Thoracic aorta (tissue), 2 donors: ENCODE measurements at regions not wholly inside any gene's neighbourhood (a gene's known extent, or its start where the extent isn't known, plus 50 kb on each side); places are given as distances from the start of the nearest gene placed in this dataset.
"Not testable (repeated sequence)": the region's sequence is repeated elsewhere in the genome, so short reads cannot be mapped to it uniquely, and the experiment has no call there.

ENCODE experiments used
- ATAC-seq: fragments of 150-250 bp; one replicate; pipeline ENCODE4 v1.8.0; 2017; ENCODE audit warnings: low read depth; ENCODE audit not compliant: insufficient number of reproducible peaks, low FRiP score
- DNase-seq: peaks from one replicate; pipeline ENCODE4 v3.0.0-alpha.2; 2020; ENCODE audit warnings: low spot score
- H3K27ac ChIP-seq, 2 donors: fragments of 200-600 bp; sonication (generic); 1 replicate in 1 of 2; 2 replicates in 1 of 2; pipeline ENCODE4 v1.5.1; 2016; ENCODE audit warnings: mild to moderate bottlenecking in 2 of 2, moderate library complexity in 2 of 2
- H3K27me3 ChIP-seq: fragments of 200-600 bp; sonication (generic); replicated peaks from 2 replicates; pipeline ENCODE4 v1.6.0; 2016; ENCODE audit warnings: mild to moderate bottlenecking; ENCODE audit not compliant: insufficient read depth
- H3K36me3 ChIP-seq: fragments of 200-600 bp; sonication (generic); one replicate; pipeline ENCODE4 v1.5.1; 2016
- H3K4me1 ChIP-seq, 2 donors: fragments of 200-600 bp; sonication (generic); 1 replicate in 1 of 2; 2 replicates in 1 of 2; pipeline versions ENCODE4 v1.5.1 to v1.6.0; 2016; ENCODE audit warnings: low read depth in 2 of 2, mild to moderate bottlenecking in 1 of 2; ENCODE audit not compliant: control insufficient read depth in 1 of 2
- H3K4me3 ChIP-seq: fragments of 200-600 bp; sonication (generic); 2 replicates; pipeline ENCODE4 v1.5.1; 2016; ENCODE audit warnings: mild to moderate bottlenecking
- H3K9me3 ChIP-seq: fragments of 200-600 bp; sonication (generic); 2 replicates; pipeline ENCODE4 v1.5.1; 2016
- TF ChIP-seq, protein P1 (sequence below): fragments of 200-600 bp; sonication (generic); IDR thresholded peaks from one replicate; pipeline ENCODE4 v1.5.1; 2019; ENCODE audit warnings: antibody characterized with exemption

DNA sequence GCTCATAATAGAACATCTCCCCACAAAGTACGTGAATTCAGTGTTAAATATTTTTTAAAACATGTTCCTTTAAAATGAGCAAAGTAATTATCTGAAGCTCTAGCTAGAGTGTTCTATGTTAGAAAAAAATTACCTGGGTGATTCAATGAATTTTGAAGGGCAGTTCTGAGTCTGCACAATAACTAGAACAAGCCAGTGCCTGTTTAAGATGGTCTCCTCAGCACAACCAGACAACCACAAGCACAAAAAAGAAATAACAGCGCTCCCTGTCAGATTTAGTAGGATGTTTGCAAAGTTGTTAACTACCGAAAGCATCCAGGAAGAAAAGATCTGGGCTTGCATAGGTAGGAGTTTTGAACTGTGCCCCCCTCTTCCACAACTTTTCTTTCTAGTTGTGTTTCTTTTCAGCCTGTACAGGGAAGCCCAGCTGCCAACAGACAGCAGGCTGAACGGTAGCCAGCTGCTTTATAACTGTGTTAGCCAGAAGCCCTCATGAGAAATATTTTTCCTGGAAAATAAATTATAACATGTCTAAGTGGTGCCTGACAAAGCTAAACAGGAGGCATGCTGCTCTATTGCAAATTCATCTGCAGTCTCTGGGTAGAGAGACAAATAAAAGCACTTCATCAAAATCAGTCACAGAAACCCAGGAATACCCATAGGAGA, 1026.9 kb downstream of the MAT2B start:
- Histone ChIP-seq H3K27me3 (no peaks in the 10 kb centered on the region), H3K27ac (no peak overlapping the region), H3K4me3 (no peak overlapping the region), H3K36me3 (no peaks in the 10 kb centered on the region), H3K4me1 (no peaks in the 10 kb centered on the region), H3K9me3 (no peaks in the 10 kb centered on the region)
- TF ChIP-seq, protein P1, sequence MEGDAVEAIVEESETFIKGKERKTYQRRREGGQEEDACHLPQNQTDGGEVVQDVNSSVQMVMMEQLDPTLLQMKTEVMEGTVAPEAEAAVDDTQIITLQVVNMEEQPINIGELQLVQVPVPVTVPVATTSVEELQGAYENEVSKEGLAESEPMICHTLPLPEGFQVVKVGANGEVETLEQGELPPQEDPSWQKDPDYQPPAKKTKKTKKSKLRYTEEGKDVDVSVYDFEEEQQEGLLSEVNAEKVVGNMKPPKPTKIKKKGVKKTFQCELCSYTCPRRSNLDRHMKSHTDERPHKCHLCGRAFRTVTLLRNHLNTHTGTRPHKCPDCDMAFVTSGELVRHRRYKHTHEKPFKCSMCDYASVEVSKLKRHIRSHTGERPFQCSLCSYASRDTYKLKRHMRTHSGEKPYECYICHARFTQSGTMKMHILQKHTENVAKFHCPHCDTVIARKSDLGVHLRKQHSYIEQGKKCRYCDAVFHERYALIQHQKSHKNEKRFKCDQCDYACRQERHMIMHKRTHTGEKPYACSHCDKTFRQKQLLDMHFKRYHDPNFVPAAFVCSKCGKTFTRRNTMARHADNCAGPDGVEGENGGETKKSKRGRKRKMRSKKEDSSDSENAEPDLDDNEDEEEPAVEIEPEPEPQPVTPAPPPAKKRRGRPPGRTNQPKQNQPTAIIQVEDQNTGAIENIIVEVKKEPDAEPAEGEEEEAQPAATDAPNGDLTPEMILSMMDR: no peak
- DNase-seq: no peak
- no peak for ATAC-seq

GRCh38 chr5:164533426-164533825, 1028.0 kb downstream of the MAT2B start:
- not testable (repeated sequence) for H3K27me3 ChIP-seq, H3K4me1 ChIP-seq, H3K36me3 ChIP-seq, H3K9me3 ChIP-seq, DNase-seq, H3K4me3 ChIP-seq, ATAC-seq, H3K27ac ChIP-seq

- H3K36me3 ChIP-seq: no peaks in the 10 kb centered on the region
- H3K27me3 ChIP-seq: no peaks in the 10 kb centered on the region
- no peaks in the 10 kb centered on the region for H3K9me3 ChIP-seq
- DNase-seq (no peak), ATAC-seq (no peak)
- H3K4me1 ChIP-seq: no peaks in the 10 kb centered on the region
- TF ChIP-seq, protein P1: no peak
- H3K27ac ChIP-seq: no peak overlapping the region
- H3K4me3 ChIP-seq: no peak overlapping the region
Observed at GRCh38 chr5:164540174-164540573, 1034.8 kb downstream of the MAT2B start.

GRCh38 chr5:164545507-164545906, 1040.1 kb downstream of the MAT2B start:
- no peaks in the 10 kb centered on the region for H3K27me3 ChIP-seq
- no peak overlapping the region for H3K4me3 ChIP-seq
- DNase-seq: no peak
- no peaks in the 10 kb centered on the region for H3K4me1 ChIP-seq
- no peaks in the 10 kb centered on the region for H3K9me3 ChIP-seq
- TF ChIP-seq, protein P1: no peak
- no peak overlapping the region for H3K27ac ChIP-seq
- no peak for ATAC-seq
- H3K36me3 ChIP-seq: no peaks in the 10 kb centered on the region

DNA sequence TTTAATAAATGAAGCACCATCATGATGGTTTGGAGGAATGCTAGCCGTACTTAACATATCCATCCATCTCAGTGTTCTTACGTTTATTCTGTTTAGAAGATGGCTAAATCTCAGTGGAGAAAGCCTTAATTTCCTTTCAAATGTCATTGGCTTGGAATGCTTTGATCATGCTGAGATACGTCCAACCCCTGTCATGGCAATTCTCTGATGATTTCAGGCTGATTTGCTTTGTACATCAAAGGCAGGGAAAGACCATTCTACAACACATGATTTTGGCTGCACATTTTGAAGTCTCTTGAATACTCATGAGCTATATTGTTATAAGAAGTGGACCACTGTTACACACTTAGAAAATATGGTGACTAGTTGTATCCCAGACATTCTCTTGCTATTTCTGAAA, 1048.4 kb downstream of the MAT2B start:
- DNase-seq (no peak), ATAC-seq (no peak)
- no peaks in the 10 kb centered on the region for H3K36me3 ChIP-seq
- TF ChIP-seq, protein P1: no peak
- H3K27me3 ChIP-seq: no peaks in the 10 kb centered on the region
- H3K9me3 ChIP-seq: no peaks in the 10 kb centered on the region
- no peaks in the 10 kb centered on the region for H3K4me1 ChIP-seq
- H3K27ac ChIP-seq: no peak overlapping the region
- H3K4me3 ChIP-seq: no peak overlapping the region

- TF ChIP-seq, protein P1: no peak
- H3K27me3 ChIP-seq: no peaks in the 10 kb centered on the region
- H3K36me3 ChIP-seq: no peaks in the 10 kb centered on the region
Observed at GRCh38 chr5:164555809-164556208, 1050.4 kb downstream of the MAT2B start.

More at GRCh38 chr5:164555809-164556208, 1050.4 kb downstream of the MAT2B start:
- Histone ChIP-seq H3K4me1 (no peaks in the 10 kb centered on the region), H3K27ac (no peak overlapping the region), H3K4me3 (no peak overlapping the region), H3K9me3 (no peaks in the 10 kb centered on the region)
- no peak for ATAC-seq
- DNase-seq: no peak
